ENCODE measurements at regions not wholly inside any gene's neighbourhood (a gene's known extent, or its start where the extent isn't known, plus 50 kb on each side); places are given as distances from the start of the nearest gene placed in this dataset.

DNA sequence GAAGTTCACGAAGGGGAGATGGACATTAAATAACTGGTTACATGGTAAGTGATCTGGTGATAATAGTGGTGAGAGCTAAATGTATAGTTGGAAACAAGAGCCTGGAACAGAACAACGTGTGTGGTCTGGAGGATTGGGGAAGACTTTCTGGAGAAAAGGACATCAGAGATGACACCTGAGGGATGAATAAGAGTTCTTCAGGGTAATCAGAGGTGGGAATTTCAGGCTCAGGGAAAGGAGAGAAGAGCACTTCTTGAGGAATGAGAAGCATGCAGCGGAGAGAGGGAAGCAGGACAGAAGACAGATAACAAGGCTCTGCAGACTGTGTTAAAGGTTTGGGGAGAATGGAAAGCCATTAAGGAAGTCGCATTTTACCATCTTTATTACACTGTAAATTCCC is 450.7 kb downstream of the TNS1 start:
- Mint-ChIP-seq H3K9me3 (no peaks in the 10 kb centered on the region), H3K27me3 (ENCODE audit: low read depth in 3 of 3) (peaks cover 0 to 2% (median 0%) of the 10 kb centered on the region in 3 donors), H3K4me3 (no peak overlapping the region)

DNA sequence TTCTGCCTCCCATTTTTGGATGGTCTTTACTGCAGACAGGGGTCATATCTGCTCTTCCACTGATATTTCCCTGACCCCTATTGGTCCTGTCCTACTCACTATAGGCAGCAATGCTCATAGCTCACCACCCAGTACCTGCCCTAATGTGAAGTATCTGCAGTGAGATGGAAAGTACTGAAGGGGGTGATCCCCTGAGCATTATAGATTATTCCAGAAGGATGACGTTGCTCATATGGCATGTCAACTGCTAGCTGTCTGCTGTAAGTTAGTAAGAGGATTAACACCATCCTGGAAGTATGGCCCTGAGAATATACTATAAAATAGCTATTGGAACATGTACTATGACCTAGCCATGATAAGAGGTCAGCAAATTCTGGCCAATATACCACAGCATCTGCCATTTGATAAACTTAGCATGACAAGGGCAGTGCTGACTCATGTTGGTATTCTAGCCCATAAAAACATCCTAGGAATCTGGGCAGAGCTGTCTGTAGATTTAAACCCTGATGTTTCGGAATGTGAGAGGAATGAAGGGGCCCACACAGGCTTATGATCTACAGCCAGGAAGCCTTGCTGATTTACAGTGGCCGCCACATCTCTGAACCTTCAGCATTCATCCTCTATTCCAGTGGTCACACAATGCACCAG is 451.4 kb downstream of the TNS1 start:
- H3K9me3 Mint-ChIP-seq: no peaks in the 10 kb centered on the region
- DNase-seq: no peak
- H3K4me3 Mint-ChIP-seq: no peak overlapping the region
- no peaks in the 10 kb centered on the region for H3K4me1 Mint-ChIP-seq
- H3K36me3 Mint-ChIP-seq: peaks cover 0 to 4% (median 0%) of the 10 kb centered on the region in 3 donors
- no peak overlapping the region for H3K27ac Mint-ChIP-seq
- H3K27me3 Mint-ChIP-seq (ENCODE audit: low read depth in 3 of 3): peaks cover 0 to 2% (median 2%) of the 10 kb centered on the region in 3 donors

More for the DNA sequence above, 450.7 kb downstream of the TNS1 start:
- H3K4me1 Mint-ChIP-seq: no peaks in the 10 kb centered on the region
- H3K27ac Mint-ChIP-seq: no peak overlapping the region
- DNase-seq: no peak
- H3K36me3 Mint-ChIP-seq: no peaks in the 10 kb centered on the region

DNA sequence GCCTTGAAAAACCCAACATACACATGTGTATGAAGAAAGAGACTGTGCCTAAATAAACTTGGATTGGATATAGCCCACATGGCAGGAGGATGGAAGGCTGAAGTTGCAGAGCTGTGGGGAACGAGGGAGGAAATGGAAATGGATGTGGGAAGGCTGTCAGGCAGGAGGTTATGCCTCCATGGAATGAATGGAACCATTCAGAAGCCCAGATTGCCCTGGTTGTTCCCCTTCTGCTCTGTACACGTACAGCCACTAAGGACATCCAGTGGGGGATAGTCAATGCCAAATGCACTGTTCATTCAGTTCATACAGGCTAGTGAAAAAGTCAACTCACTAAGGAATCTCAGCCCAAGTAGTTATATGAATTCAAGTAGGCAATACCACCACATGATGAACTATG is 463.7 kb downstream of the TNS1 start:
- H3K27ac Mint-ChIP-seq: no peak overlapping the region
- no peaks in the 10 kb centered on the region for H3K4me1 Mint-ChIP-seq
- no peak for DNase-seq
- peaks cover 2 to 18% (median 4%) of the 10 kb centered on the region in 3 donors for H3K27me3 Mint-ChIP-seq (ENCODE audit: low read depth in 3 of 3)
- peaks cover 0 to 2% (median 0%) of the 10 kb centered on the region in 6 donors for H3K9me3 Mint-ChIP-seq
- H3K4me3 Mint-ChIP-seq: no peak overlapping the region
- peaks cover under 1 to 4% (median 2%) of the 10 kb centered on the region in 3 donors for H3K36me3 Mint-ChIP-seq

DNA sequence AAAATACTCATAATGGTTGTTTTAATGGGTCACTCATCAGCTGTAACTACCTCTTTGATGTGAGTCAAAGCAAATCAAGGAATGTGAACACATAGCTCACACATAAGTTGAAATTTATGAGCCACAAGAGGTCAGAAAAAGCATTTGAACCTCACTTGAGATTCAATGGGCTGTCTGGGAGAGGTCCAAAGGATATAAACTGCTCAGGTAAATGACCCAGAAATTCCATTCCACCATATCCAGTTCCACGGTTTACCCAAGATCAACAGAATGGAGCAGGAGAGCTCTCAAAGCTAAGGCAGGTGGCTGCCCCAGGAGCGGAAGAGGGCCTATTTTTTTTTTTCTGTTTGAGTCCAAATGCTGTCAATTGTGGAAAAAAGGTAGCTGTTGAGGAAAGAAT is 464.1 kb downstream of the TNS1 start:
- Mint-ChIP-seq H3K27ac (no peak overlapping the region), H3K9me3 (peaks cover 0 to 2% (median 0%) of the 10 kb centered on the region in 6 donors), H3K4me3 (no peak overlapping the region), H3K36me3 (peaks cover 0 to 4% (median 0%) of the 10 kb centered on the region in 3 donors), H3K27me3 (ENCODE audit: low read depth in 3 of 3) (peaks cover 2 to 15% (median 3%) of the 10 kb centered on the region in 3 donors), H3K4me1 (no peaks in the 10 kb centered on the region)
- no peak for DNase-seq

DNA sequence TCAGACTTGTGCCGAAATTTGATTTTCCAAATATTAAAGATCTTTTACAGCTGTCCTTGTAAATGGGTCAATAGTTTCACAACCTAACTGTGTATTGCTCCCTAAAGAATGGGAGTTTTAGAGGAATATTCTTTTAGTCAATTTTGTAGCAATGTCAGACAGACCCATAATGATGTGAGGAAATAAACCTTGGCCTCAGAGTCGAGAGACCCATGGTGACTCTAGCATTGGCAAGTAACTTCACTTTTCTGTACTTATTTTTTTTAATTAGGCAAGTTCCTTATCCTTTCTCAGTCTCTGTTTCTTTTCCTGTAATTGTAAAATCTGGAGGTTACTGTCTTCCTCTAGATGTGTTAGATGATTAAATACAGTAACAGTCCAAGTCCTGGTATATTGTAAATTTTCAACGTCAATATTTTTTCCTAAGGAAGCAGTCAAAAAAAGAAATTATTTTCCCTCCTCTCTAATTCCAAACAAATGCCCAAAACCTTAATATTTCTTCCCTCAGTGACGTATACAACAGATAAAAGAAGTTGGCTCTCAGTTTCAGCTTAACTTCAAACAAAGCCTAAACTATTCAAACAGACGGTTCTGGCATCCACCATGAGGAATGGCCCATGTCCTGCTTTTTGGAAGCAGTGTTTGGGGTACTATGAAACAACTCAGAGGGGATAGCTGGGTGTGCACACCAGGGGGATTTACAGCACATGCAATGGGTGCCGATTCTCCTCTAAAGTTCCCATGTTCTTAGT is 466.7 kb downstream of the TNS1 start:
- H3K27me3 Mint-ChIP-seq (ENCODE audit: low read depth in 3 of 3): peaks cover 2 to 11% (median 2%) of the 10 kb centered on the region in 3 donors
- no peak overlapping the region for H3K27ac Mint-ChIP-seq
- H3K36me3 Mint-ChIP-seq: no peaks in the 10 kb centered on the region
- no peaks in the 10 kb centered on the region for H3K4me1 Mint-ChIP-seq
- no peak for DNase-seq
- no peak overlapping the region for H3K4me3 Mint-ChIP-seq
- H3K9me3 Mint-ChIP-seq: peaks cover 0 to 2% (median 0%) of the 10 kb centered on the region in 6 donors

DNA sequence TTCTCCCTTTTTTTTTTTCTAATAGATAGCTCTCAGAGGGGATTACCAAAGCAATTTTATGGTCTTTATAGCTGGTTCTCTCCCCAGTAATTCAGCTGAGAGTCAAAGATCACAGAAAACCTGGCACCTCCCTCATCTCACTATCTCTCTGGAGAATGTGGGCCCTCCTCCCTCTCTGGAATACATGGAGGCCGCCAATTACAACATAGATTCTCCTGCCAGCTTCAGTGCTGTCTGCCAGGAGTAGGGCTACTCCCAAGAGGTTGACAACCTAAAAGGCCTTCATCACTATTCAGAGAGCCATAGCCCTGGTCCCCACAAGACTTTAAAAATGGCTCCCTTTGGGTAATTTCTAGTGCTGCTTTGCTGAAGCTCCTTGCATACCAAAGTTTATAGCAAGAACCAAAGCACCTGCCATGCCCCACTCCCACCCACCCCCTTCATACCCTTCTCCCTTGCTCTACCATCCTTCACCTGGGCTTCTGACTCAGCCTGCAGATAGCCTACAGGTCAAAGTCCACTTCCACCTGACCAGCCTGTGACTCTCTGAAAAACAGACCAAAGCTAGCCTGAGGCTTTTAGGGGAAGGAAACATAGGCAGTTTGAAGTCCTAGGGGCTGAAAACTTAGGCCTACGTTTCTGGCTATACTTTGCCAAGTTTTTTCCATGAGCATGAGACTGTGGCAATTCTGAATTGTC is 472.3 kb downstream of the TNS1 start:
- Mint-ChIP-seq H3K36me3 (peaks cover 0 to 4% (median 0%) of the 10 kb centered on the region in 3 donors), H3K9me3 (peaks cover 0 to 2% (median 0%) of the 10 kb centered on the region in 6 donors), H3K27ac (no peak overlapping the region), H3K4me3 (no peak overlapping the region), H3K27me3 (ENCODE audit: low read depth in 3 of 3) (peaks cover 0 to 2% (median 2%) of the 10 kb centered on the region in 3 donors), H3K4me1 (no peaks in the 10 kb centered on the region)
- no peak for DNase-seq

DNA sequence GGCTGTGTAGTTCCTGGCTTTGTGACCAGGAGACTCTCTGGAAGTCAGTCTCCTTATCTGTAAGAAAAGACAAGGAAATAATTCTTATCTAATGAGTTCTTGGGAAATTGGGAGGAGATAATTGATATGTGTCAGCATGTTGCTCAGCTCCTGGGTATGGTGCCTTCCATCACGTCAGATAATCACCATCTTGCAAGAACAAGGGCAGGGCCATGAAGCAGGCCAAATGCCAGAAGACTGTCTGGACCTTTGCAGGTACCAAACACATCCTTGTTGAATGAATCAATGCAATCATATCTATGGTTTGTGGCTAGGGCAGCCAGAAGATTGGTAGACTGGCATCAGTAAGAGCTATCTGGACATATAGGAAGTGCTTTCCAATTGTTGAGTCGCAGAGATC is 473.5 kb downstream of the TNS1 start:
- Mint-ChIP-seq H3K27me3 (ENCODE audit: low read depth in 3 of 3) (peaks cover 0 to 3% (median 2%) of the 10 kb centered on the region in 3 donors), H3K4me3 (no peak overlapping the region), H3K4me1 (no peaks in the 10 kb centered on the region), H3K27ac (no peak overlapping the region), H3K9me3 (no peaks in the 10 kb centered on the region), H3K36me3 (peaks cover 0 to 4% (median 0%) of the 10 kb centered on the region in 3 donors)
- no peak for DNase-seq

DNA sequence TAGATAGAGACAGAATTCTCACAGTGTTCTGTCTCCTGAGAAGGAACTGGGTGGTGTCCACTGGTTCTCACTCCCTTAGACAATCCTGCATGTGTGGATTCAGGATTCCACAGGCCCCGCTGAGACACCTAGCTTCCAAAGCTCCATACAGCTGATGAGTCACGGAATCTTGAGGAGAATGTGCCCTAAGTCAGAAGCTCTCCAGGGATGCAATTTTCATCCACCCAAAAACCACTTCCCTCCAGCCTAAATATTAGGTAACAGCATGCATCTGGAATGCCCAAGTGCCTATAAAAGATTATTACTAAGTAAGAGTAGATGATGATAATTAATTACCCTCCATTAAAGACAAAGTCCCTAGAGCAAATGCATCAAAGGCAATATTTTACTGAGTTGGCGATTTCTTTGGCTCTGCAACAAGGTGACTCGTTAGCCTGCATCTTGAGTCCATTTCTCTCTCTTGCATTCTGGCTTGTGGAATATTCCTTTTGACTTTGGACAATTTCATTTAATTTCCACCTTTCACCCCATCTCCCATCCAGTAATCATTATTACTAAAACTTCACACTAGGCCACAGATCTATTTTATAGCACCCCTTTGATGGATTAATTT is 475.1 kb downstream of the TNS1 start:
- Mint-ChIP-seq H3K36me3 (peaks cover 0 to 4% (median 0%) of the 10 kb centered on the region in 3 donors), H3K27me3 (ENCODE audit: low read depth in 3 of 3) (peaks cover 2 to 3% (median 3%) of the 10 kb centered on the region in 3 donors), H3K9me3 (no peaks in the 10 kb centered on the region), H3K27ac (no peak overlapping the region), H3K4me3 (no peak overlapping the region), H3K4me1 (no peaks in the 10 kb centered on the region)
- no peak for DNase-seq

DNA sequence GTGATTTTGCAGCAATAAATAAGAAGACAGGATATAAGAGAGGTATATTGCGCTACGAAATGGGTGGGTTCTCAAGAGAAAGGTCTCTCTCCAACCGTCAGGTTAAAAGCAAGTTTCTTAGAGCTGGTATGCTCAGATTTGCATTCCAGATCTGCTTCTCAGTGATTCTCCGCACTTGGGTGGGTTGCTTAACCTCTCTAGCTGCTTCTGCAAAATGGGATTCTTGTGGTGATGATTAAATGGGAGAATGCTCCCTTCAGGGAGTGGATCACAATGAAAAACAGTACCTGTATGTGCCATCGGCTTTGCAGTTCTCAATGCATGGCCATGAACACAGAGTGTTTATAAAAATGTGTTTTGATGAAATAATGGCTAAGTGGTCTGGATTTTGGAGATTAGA is 477.7 kb downstream of the TNS1 start:
- no peak overlapping the region for H3K4me3 Mint-ChIP-seq

DNA sequence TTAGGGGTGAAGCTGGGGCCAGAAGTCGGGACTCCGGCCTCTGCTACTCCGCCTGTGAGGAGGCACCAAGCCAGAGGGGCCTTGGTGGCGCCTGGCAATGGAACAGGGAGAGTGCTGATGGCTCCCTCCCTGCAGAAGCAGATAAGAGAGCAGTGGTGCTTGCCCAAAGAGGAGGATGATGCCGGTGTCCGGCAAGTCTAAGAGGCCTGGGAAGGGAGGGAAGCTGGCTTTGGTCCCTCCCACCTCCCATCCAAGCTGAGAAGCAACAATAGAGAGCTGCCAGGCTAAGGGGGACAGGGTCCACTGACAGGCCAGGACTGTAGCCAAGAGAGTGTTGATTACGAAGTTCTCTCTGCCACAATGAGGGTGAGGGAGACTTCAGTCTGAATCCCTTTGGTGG is 479.5 kb downstream of the TNS1 start:
- H3K9me3 Mint-ChIP-seq: no peaks in the 10 kb centered on the region
- no peak overlapping the region for H3K27ac Mint-ChIP-seq
- no peak overlapping the region for H3K4me3 Mint-ChIP-seq
- peaks cover 0 to 4% (median 0%) of the 10 kb centered on the region in 3 donors for H3K36me3 Mint-ChIP-seq
- peaks cover 2 to 10% (median 3%) of the 10 kb centered on the region in 3 donors for H3K27me3 Mint-ChIP-seq (ENCODE audit: low read depth in 3 of 3)
- no peak for DNase-seq
- H3K4me1 Mint-ChIP-seq: no peaks in the 10 kb centered on the region

More for the DNA sequence above, 477.7 kb downstream of the TNS1 start:
- Mint-ChIP-seq H3K9me3 (no peaks in the 10 kb centered on the region), H3K27me3 (ENCODE audit: low read depth in 3 of 3) (peaks cover 2 to 10% (median 3%) of the 10 kb centered on the region in 3 donors), H3K36me3 (peaks cover 0 to 4% (median 0%) of the 10 kb centered on the region in 3 donors), H3K27ac (no peak overlapping the region), H3K4me1 (no peaks in the 10 kb centered on the region)
- no peak for DNase-seq

DNA sequence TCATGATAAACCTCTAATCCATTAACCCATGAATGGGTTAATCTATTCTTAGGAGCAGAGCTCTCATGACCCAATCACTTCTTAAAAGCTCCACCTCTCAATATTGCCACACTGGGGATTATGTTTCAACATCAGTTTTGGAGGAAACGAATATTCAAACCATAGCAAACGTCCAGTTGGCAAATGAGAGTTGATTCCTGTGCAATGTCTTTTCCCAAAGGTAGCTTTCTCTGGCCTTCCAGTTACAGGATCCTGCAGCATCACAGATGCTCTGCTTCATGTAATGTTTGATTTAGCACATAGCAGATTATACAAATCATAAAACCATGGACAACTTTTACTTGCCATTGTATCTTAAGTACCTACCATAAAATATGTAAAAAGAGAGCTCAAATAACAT is 481.0 kb downstream of the TNS1 start:
- no peak for DNase-seq
- Mint-ChIP-seq H3K36me3 (no peaks in the 10 kb centered on the region), H3K9me3 (no peaks in the 10 kb centered on the region), H3K27ac (no peak overlapping the region), H3K4me3 (no peak overlapping the region), H3K27me3 (ENCODE audit: low read depth in 3 of 3) (peaks cover 3 to 10% (median 6%) of the 10 kb centered on the region in 3 donors), H3K4me1 (no peaks in the 10 kb centered on the region)

DNA sequence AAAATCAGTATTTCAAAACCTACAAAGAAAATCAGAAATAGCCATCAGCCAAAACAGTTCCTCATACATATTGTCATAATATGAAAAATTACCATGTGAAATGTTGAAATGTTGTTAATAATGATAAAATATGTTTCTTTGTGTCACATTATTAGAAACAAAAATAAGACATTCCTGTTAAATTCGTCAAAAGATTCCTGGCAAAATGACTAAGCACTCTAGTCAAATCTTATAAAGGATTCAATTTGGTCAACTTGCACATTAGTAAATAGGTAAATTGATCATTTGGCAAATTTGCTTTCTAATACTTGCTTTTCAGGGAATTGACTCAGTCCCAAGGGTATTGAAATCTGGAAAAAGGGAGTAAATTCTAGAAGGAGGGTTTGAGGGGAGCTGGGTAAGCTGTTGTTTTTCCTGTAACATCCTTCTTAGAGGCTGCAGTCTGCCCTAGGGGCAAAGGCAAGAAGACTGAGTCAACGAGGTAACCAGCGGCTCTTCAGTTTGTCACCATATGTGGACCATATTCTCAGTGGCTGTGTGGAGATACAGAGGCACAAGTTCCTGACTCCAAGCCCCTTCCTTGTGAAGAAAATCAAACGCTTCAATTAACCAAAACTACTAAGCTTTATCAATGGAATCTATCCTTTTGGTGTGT is 482.3 kb downstream of the TNS1 start:
- Mint-ChIP-seq H3K27me3 (ENCODE audit: low read depth in 3 of 3) (peaks cover 3 to 8% (median 6%) of the 10 kb centered on the region in 3 donors), H3K4me1 (no peaks in the 10 kb centered on the region), H3K27ac (no peak overlapping the region), H3K36me3 (no peaks in the 10 kb centered on the region), H3K9me3 (no peaks in the 10 kb centered on the region), H3K4me3 (no peak overlapping the region)
- no peak for DNase-seq

DNA sequence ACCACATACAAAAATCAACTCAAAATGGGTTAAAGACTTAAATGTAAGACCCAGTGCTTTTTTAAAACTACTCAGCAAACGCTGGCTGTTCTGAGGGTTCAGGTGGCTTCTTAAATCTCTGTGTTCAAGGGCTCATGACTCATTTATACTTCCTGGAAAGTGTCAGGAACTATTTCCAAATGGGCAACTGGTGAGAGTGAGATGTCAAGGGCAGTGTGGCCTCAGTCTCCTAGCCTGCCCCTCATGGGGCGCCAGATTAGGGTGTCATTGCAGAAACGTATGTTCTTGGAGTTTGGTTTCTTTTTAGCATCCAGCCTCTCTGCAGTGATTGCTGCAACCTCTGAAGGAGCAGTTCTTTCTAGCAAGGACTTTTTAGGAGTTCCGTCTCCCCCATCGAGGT is 485.4 kb downstream of the TNS1 start:
- Mint-ChIP-seq H3K4me3 (no peak overlapping the region), H3K9me3 (no peaks in the 10 kb centered on the region), H3K36me3 (no peaks in the 10 kb centered on the region), H3K4me1 (no peaks in the 10 kb centered on the region), H3K27ac (no peak overlapping the region), H3K27me3 (ENCODE audit: low read depth in 3 of 3) (peaks cover 0 to 7% (median 3%) of the 10 kb centered on the region in 3 donors)
- no peak for DNase-seq
